ENCODE measurements at regions not wholly inside any gene's neighbourhood (a gene's known extent, or its start where the extent isn't known, plus 50 kb on each side); places are given as distances from the start of the nearest gene placed in this dataset.

DNA sequence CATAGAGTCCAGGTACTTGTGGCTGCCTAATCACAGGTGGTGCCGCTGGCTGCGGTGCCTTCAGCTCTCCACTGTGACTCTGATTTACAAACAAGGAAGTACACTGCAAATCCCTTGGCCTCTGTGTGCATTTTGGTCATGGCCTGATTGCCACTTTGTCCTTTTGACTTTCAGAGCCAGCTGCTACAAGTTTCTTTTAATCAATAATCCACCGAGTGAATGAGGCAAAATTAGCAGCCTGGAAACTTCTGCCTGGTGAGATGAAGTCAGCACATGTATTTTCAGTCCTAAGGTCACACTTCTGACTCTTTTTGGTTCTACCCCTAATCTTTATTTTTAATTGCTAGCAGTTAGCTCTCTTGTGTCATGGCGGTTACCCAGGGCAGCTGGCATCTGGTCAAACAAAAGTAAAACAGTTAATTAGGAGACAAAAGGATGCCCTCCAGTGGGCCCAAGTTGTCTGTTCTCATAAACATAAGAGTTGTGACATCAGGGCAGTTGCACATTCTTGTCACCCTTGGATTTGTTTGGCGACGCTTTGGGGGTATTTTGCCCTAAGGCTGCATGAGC lies 62.3 kb upstream of the LNX1 start:
- POLR2A ChIA-PET: no interaction called here

DNA sequence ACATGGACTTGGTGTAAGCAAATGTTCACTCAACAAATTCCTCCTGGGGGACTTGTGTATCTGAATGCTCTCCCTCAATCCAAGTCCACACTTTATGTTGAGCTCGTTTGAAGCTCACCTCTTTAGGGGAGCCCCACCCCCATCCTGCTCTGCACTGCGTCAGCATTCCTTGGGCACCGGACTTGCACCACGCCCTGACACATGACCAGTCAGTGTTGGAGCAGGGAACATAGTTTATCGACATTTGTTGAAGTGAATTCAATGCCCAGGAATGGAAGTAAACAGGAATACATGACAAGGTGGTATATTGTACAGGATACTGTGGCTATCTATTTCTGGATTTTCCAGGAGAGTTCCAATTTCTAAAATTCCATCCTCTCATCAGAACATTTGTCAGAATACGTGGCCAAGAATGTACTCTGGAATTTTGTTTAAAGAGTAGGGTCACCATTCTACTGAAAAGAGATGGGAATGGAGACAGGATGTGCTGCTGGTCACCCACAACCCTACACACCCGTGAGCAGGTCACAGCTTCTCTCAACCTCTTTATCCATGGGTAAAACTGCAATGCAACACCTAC lies 60.0 kb upstream of the LNX1 start:
- DNase-seq: no peak
- POLR2A ChIA-PET: no interaction called here

More for the DNA sequence above, 62.3 kb upstream of the LNX1 start:
- Histone ChIP-seq H4K20me1 (ENCODE audit: insufficient read depth) (no peaks in the 10 kb centered on the region), H3K27me3 (ENCODE audit: insufficient read depth) (no peaks in the 10 kb centered on the region), H3K36me3 (replicated peaks in 1 of 2; ENCODE audit: control insufficient read depth in 1 of 2, insufficient read depth in 2 of 2, low read length in 1 of 2) (no peaks in the 10 kb centered on the region), H3K9ac (no peak overlapping the region), H3K4me3 (ENCODE audit: low read depth in 2 of 2, low read length in 1 of 2) (no peak overlapping the region), H2AFZ (ENCODE audit: low read depth) (no peak overlapping the region; the same call in 1 of the 2 replicates), H3F3A (replicated peaks; ENCODE audit: insufficient read depth) (no peaks in the 10 kb centered on the region), H3K9me3 (no peaks in the 10 kb centered on the region), H3K9me2 (no peaks in the 10 kb centered on the region), H3K4me1 (ENCODE audit: control insufficient read depth in 1 of 2, insufficient read depth in 2 of 2, low read depth in 1 of 2, low read length in 1 of 2) (peaks cover 9 to 15% of the 10 kb centered on the region in 2 experiments; a peak in 2 of 4 replicates), H3K4me2 (no peak overlapping the region), H3K27ac (ENCODE audit: low read depth in 2 of 2, low read length in 1 of 2) (peak overlapping the region in 1 of 2 experiments; percentile 52; a peak in 1 of 4 replicates), H3K79me2 (ENCODE audit: insufficient read depth) (no peaks in the 10 kb centered on the region)
- CTCF ChIA-PET: interaction anchor here (0.7 to 1.8 kb wide), 5 partner anchors 52 to 564 kb away, joined by 3 to 4 read pairs (median 3); no protein-coding TSS in a partner anchor
- DNase-seq: peak; percentile 9
- WGBS (ENCODE audit: low lambda C conversion rate): 94% methylated on average over 6 of the region's 6 CpGs
- TF ChIP-seq, protein P1, sequence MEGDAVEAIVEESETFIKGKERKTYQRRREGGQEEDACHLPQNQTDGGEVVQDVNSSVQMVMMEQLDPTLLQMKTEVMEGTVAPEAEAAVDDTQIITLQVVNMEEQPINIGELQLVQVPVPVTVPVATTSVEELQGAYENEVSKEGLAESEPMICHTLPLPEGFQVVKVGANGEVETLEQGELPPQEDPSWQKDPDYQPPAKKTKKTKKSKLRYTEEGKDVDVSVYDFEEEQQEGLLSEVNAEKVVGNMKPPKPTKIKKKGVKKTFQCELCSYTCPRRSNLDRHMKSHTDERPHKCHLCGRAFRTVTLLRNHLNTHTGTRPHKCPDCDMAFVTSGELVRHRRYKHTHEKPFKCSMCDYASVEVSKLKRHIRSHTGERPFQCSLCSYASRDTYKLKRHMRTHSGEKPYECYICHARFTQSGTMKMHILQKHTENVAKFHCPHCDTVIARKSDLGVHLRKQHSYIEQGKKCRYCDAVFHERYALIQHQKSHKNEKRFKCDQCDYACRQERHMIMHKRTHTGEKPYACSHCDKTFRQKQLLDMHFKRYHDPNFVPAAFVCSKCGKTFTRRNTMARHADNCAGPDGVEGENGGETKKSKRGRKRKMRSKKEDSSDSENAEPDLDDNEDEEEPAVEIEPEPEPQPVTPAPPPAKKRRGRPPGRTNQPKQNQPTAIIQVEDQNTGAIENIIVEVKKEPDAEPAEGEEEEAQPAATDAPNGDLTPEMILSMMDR (IDR thresholded peaks at IDR 0.05): no peak; the same call in 1 of the 2 replicates
- TF ChIP-seq RAD21 (IDR thresholded peaks at IDR 0.05; ENCODE audit: low read length): peak; percentile 41
- TF ChIP-seq SMC3 (IDR thresholded peaks at IDR 0.05; ENCODE audit: low read depth, low read length): peak; percentile 14; the same call in 1 of the 2 replicates

More for the DNA sequence above, 60.0 kb upstream of the LNX1 start:
- Histone ChIP-seq H3K9ac (no peak overlapping the region), H4K20me1 (ENCODE audit: insufficient read depth) (no peaks in the 10 kb centered on the region), H2AFZ (ENCODE audit: low read depth) (no peak overlapping the region), H3K9me3 (no peaks in the 10 kb centered on the region), H3K36me3 (replicated peaks in 1 of 2; ENCODE audit: control insufficient read depth in 1 of 2, insufficient read depth in 2 of 2, low read length in 1 of 2) (no peaks in the 10 kb centered on the region), H3K27me3 (ENCODE audit: insufficient read depth) (no peaks in the 10 kb centered on the region), H3K4me3 (ENCODE audit: low read depth in 2 of 2, low read length in 1 of 2) (no peak overlapping the region), H3K4me2 (no peak overlapping the region), H3K4me1 (ENCODE audit: control insufficient read depth in 1 of 2, insufficient read depth in 2 of 2, low read depth in 1 of 2, low read length in 1 of 2) (peaks cover 9 to 14% of the 10 kb centered on the region in 2 experiments; a peak in 2 of 4 replicates), H3K9me2 (no peaks in the 10 kb centered on the region), H3F3A (replicated peaks; ENCODE audit: insufficient read depth) (no peaks in the 10 kb centered on the region), H3K79me2 (ENCODE audit: insufficient read depth) (no peaks in the 10 kb centered on the region), H3K27ac (ENCODE audit: low read depth in 2 of 2, low read length in 1 of 2) (no peak overlapping the region)
- 80% methylated on average over 7 of the region's 7 CpGs for WGBS (ENCODE audit: low lambda C conversion rate)
- no peak for TF ChIP-seq MXI1 (IDR thresholded peaks at IDR 0.05; ENCODE audit: low read depth, low read length)
- no peak for TF ChIP-seq TAF1 (IDR thresholded peaks at IDR 0.05; ENCODE audit: borderline replicate concordance, low read depth, low read length)
- TF ChIP-seq MEF2A (IDR thresholded peaks at IDR 0.05; ENCODE audit: borderline replicate concordance, low read depth): no peak
- TF ChIP-seq, protein P2, sequence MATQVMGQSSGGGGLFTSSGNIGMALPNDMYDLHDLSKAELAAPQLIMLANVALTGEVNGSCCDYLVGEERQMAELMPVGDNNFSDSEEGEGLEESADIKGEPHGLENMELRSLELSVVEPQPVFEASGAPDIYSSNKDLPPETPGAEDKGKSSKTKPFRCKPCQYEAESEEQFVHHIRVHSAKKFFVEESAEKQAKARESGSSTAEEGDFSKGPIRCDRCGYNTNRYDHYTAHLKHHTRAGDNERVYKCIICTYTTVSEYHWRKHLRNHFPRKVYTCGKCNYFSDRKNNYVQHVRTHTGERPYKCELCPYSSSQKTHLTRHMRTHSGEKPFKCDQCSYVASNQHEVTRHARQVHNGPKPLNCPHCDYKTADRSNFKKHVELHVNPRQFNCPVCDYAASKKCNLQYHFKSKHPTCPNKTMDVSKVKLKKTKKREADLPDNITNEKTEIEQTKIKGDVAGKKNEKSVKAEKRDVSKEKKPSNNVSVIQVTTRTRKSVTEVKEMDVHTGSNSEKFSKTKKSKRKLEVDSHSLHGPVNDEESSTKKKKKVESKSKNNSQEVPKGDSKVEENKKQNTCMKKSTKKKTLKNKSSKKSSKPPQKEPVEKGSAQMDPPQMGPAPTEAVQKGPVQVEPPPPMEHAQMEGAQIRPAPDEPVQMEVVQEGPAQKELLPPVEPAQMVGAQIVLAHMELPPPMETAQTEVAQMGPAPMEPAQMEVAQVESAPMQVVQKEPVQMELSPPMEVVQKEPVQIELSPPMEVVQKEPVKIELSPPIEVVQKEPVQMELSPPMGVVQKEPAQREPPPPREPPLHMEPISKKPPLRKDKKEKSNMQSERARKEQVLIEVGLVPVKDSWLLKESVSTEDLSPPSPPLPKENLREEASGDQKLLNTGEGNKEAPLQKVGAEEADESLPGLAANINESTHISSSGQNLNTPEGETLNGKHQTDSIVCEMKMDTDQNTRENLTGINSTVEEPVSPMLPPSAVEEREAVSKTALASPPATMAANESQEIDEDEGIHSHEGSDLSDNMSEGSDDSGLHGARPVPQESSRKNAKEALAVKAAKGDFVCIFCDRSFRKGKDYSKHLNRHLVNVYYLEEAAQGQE (IDR thresholded peaks at IDR 0.05; ENCODE audit: low read depth, low read length): no peak
- TF ChIP-seq GABPA (IDR thresholded peaks at IDR 0.05; ENCODE audit: low read depth): no peak
- TF ChIP-seq, protein P1 (IDR thresholded peaks at IDR 0.05): no peak
- CTCF ChIA-PET: interaction anchor here (1.4 to 1.6 kb wide), 3 partner anchors 11 to 160 kb away, joined by 3 to 4 read pairs (median 3); no protein-coding TSS in a partner anchor
